Glutamatergic neuron (in vitro differentiated cells): ENCODE measurements at regions not wholly inside any gene's neighbourhood (a gene's known extent, or its start where the extent isn't known, plus 50 kb on each side); places are given as distances from the start of the nearest gene placed in this dataset.

Experiments
- DNase-seq: peaks from one replicate; pipeline ENCODE4 v3.0.0; 2022
- H3K27ac Mint-ChIP-seq: one replicate; pipeline ENCODE4 v1.8.0; 2020; ENCODE audit warnings: mild to moderate bottlenecking, mixed read lengths, inconsistent platforms; ENCODE audit not compliant: unreplicated experiment
- H3K27me3 Mint-ChIP-seq: one replicate; pipeline ENCODE4 v1.8.0; 2020; ENCODE audit warnings: mild to moderate bottlenecking, moderate library complexity, mixed read lengths, inconsistent platforms; ENCODE audit not compliant: unreplicated experiment
- H3K36me3 Mint-ChIP-seq: one replicate; pipeline ENCODE4 v1.8.0; 2020; ENCODE audit warnings: mild to moderate bottlenecking, mixed read lengths, inconsistent platforms; ENCODE audit not compliant: unreplicated experiment
- H3K4me1 Mint-ChIP-seq: one replicate; pipeline ENCODE4 v1.8.0; 2020; ENCODE audit warnings: mild to moderate bottlenecking, low read depth, mixed read lengths, inconsistent platforms; ENCODE audit not compliant: unreplicated experiment
- H3K4me3 Mint-ChIP-seq: one replicate; pipeline ENCODE4 v1.8.0; 2020; ENCODE audit warnings: mild to moderate bottlenecking, mixed read lengths, inconsistent platforms; ENCODE audit not compliant: unreplicated experiment
- H3K9me3 Mint-ChIP-seq: one replicate; pipeline ENCODE4 v1.8.0; 2020; ENCODE audit warnings: mild to moderate bottlenecking, moderate library complexity, mixed read lengths, inconsistent platforms; ENCODE audit not compliant: unreplicated experiment
- TF ChIP-seq, protein P1 (sequence below): fragments of 200-600 bp; sonication (generic); IDR thresholded peaks from one replicate; pipeline ENCODE4 v1.5.0; 2021; ENCODE audit not compliant: partially characterized antibody, unreplicated experiment

GRCh38 chr16:64731891-64732290 is 390.0 kb downstream of the CDH11 start:
- Mint-ChIP-seq H3K27me3 (no peaks in the 10 kb centered on the region), H3K36me3 (no peaks in the 10 kb centered on the region), H3K27ac (no peak overlapping the region), H3K4me1 (no peaks in the 10 kb centered on the region), H3K9me3 (no peaks in the 10 kb centered on the region), H3K4me3 (no peak overlapping the region)
- TF ChIP-seq, protein P1, sequence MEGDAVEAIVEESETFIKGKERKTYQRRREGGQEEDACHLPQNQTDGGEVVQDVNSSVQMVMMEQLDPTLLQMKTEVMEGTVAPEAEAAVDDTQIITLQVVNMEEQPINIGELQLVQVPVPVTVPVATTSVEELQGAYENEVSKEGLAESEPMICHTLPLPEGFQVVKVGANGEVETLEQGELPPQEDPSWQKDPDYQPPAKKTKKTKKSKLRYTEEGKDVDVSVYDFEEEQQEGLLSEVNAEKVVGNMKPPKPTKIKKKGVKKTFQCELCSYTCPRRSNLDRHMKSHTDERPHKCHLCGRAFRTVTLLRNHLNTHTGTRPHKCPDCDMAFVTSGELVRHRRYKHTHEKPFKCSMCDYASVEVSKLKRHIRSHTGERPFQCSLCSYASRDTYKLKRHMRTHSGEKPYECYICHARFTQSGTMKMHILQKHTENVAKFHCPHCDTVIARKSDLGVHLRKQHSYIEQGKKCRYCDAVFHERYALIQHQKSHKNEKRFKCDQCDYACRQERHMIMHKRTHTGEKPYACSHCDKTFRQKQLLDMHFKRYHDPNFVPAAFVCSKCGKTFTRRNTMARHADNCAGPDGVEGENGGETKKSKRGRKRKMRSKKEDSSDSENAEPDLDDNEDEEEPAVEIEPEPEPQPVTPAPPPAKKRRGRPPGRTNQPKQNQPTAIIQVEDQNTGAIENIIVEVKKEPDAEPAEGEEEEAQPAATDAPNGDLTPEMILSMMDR = no peak
- no peak for DNase-seq

DNA sequence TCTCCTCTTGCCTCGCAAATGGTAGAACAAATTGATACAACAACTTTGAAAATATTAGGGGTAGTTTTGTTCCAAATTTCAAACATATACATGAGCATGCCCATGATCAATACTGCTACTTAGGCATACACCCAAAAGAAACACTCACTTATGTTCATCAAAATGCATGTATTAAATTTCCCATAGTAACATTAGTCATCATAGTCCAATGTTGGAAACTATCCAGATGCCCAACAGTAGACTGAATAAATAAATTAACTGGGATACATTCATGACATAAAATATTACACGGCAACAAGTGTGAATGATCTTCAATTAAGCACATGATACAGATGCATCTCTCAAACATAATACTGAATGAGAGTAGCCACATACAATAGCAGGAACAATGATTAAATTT is 391.6 kb downstream of the CDH11 start:
- no peaks in the 10 kb centered on the region for H3K36me3 Mint-ChIP-seq
- H3K4me1 Mint-ChIP-seq = no peaks in the 10 kb centered on the region
- peaks cover 2% of the 10 kb centered on the region for H3K9me3 Mint-ChIP-seq
- no peak for DNase-seq
- H3K4me3 Mint-ChIP-seq = no peak overlapping the region
- TF ChIP-seq, protein P1 = no peak
- H3K27me3 Mint-ChIP-seq = no peaks in the 10 kb centered on the region
- no peak overlapping the region for H3K27ac Mint-ChIP-seq

GRCh38 chr16:64724339-64724738 is 397.5 kb downstream of the CDH11 start:
- Mint-ChIP-seq H3K36me3 (no peaks in the 10 kb centered on the region), H3K9me3 (peaks cover 2% of the 10 kb centered on the region), H3K4me3 (no peak overlapping the region), H3K27ac (no peak overlapping the region), H3K27me3 (no peaks in the 10 kb centered on the region), H3K4me1 (peaks cover 6% of the 10 kb centered on the region)
- no peak for DNase-seq
- TF ChIP-seq, protein P1 = no peak

DNA sequence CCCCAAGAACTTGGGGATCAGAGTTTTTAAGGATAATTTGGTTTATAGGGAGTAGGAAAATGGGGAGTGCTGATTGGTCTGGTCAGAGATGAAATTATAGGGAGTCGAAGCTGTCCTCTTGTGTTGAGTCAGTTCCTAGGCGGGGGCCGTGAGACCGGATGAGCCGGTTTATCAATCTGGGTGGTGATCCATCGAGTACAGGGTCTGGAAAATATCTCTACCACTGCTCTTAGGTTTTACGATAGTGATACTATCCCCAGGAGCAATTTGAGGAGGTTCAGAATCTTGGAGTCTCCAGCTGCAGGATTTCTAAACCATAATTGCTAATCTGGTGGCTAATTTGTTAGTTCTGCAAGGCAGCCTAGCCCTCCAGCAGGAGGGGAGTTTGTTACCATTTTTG is 403.4 kb downstream of the CDH11 start:
- no peaks in the 10 kb centered on the region for H3K9me3 Mint-ChIP-seq
- H3K27ac Mint-ChIP-seq = no peak overlapping the region
- H3K27me3 Mint-ChIP-seq = no peaks in the 10 kb centered on the region
- H3K4me3 Mint-ChIP-seq = no peak overlapping the region
- TF ChIP-seq, protein P1 = no peak
- peaks cover 2% of the 10 kb centered on the region for H3K4me1 Mint-ChIP-seq
- DNase-seq = no peak
- no peaks in the 10 kb centered on the region for H3K36me3 Mint-ChIP-seq

DNA sequence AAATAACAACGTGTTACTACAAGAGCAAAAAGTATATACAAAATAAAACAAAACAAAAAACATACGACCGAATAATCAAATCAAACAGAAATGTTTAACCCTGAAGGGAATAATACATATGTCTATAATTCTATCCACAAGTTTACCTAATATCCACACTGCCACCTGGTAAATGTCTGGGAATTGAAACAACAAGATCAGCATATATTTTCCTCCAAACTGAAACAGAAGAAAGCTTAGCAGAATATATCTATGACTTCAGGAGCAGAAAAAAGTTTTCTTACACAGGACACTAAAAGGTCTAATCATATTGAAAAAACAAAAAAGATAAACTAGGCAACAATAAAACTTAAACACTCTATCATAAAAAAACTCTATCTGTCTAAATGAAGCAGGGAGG is 404.0 kb downstream of the CDH11 start:
- TF ChIP-seq, protein P1 = no peak
- Mint-ChIP-seq H3K4me1 (peaks cover 2% of the 10 kb centered on the region), H3K36me3 (no peaks in the 10 kb centered on the region), H3K27ac (no peak overlapping the region), H3K27me3 (no peaks in the 10 kb centered on the region), H3K9me3 (no peaks in the 10 kb centered on the region), H3K4me3 (no peak overlapping the region)
- no peak for DNase-seq
